GM12864 (cell line): ENCODE measurements at regions not wholly inside any gene's neighbourhood (a gene's known extent, or its start where the extent isn't known, plus 50 kb on each side); places are given as distances from the start of the nearest gene placed in this dataset.
"Not testable (repeated sequence)": the region's sequence is repeated elsewhere in the genome, so short reads cannot be mapped to it uniquely, and the experiment has no call there.

Experiments used
- DNase-seq: peaks from one replicate; pipeline ENCODE4 v3.0.0-alpha.2; 2011; ENCODE audit warnings: low read depth
- H3K4me3 ChIP-seq: 2 replicates; pipeline ENCODE4 v1.5.1; 2011; ENCODE audit warnings: mild to moderate bottlenecking, low read depth, low read length, control low read depth
- CTCF ChIP-seq: IDR thresholded peaks from 2 replicates; pipeline ENCODE4 v1.5.1; 2011; ENCODE audit warnings: low read depth, mild to moderate bottlenecking, moderate library complexity, low read length, control low read depth, inconsistent platforms; ENCODE audit errors: missing control alignments

- DNase-seq, result no peak
- no peak for TF ChIP-seq CTCF
- H3K4me3 ChIP-seq, result no peak overlapping the region
These were observed 296.6 kb upstream of the PPARGC1A start for GRCh38 chr4:24186466-24186865.

DNA sequence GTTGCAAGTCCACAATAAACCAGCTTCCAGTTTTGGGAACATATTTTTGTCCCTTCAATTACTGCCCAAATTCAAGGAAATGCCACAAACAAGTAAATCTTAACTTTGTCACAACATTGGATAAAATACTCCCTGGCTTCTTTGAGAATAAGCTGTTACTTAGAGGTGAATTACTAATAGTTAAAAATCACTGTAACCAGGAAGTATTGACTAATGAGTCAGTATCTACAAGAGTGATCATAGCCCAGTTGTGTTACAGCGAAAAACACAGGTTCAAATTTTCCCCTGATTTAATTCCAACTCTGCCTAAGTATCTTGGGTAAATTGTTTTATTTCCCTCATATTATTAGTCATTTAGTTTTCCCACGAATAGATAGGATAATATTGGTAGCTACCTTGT, 291.2 kb upstream of the PPARGC1A start:
- no peak for DNase-seq
- H3K4me3 ChIP-seq, result no peak overlapping the region
- TF ChIP-seq CTCF, result no peak

- H3K4me3 ChIP-seq, result no peak overlapping the region
- TF ChIP-seq CTCF, result no peak
- no peak for DNase-seq
These were observed 290.7 kb upstream of the PPARGC1A start for GRCh38 chr4:24180586-24180985.

GRCh38 chr4:24179201-24179840, 289.5 kb upstream of the PPARGC1A start:
- no peak for TF ChIP-seq CTCF
- DNase-seq, result no peak
- no peak overlapping the region for H3K4me3 ChIP-seq

DNA sequence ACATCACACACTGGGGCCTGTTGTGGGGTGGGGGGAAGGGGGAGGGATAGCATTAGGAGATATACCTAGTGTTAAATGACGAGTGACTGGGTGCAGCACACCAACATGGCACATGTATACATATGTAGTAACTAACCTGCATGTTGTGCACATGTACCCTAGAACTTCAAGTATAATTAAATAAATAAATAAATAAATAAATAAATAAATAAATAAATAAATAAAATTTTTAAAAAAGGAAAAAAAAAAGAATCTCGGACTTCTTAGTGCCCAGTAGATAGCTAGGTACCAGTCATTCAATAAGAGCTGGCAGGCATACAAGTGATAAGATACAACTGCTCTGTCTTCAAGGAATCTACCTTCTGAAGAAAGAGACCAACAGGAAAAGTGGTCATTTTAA, 287.6 kb upstream of the PPARGC1A start:
- not testable (repeated sequence) for DNase-seq, H3K4me3 ChIP-seq

GRCh38 chr4:24175707-24176106, 285.9 kb upstream of the PPARGC1A start:
- TF ChIP-seq CTCF, result no peak
- no peak for DNase-seq
- no peak overlapping the region for H3K4me3 ChIP-seq

DNA sequence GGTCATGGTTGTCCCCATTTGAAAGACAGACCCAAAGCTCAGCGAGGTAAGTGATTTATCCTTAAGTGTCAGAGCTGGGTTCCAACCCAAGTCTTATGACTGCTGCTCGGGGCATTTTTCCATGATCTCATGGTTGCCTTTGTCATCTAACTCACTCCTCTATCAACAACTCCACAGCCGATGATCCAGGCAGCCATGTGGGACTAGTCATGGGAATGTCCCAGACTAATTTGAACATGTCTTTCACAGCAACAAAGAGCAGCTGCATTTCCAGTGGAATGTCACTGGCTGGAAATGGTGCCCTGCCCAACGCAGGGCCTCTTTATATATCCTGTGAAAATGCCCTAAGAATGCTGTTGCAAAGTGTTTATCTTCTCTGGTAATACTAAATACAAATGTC, 284.8 kb upstream of the PPARGC1A start:
- DNase-seq, result no peak
- no peak overlapping the region for H3K4me3 ChIP-seq
- no peak for TF ChIP-seq CTCF
